SU-DHL-6 (cell line): ENCODE measurements at regions not wholly inside any gene's neighbourhood (a gene's known extent, or its start where the extent isn't known, plus 50 kb on each side); places are given as distances from the start of the nearest gene placed in this dataset.

Source experiments
- H2AFZ ChIP-seq: fragments of 200-600 bp; sonication (generic); 2 replicates; pipeline ENCODE4 v1.6.1; 2014; ENCODE audit warnings: low read depth, mild to moderate bottlenecking, moderate library complexity, mixed read lengths, antibody characterized with exemption, low read length; ENCODE audit not compliant: severe bottlenecking
- H3F3A ChIP-seq: fragments of 200-600 bp; shearing (Covaris generic); 2 replicates; pipeline ENCODE4 v1.6.0; 2016; ENCODE audit warnings: antibody characterized with exemption, mild to moderate bottlenecking; ENCODE audit not compliant: insufficient read depth
- H3K27ac ChIP-seq: fragments of 200-600 bp; sonication (generic); 2 replicates; pipeline ENCODE4 v1.5.1; 2016; ENCODE audit warnings: low read depth, mild to moderate bottlenecking, low read length, moderate library complexity, mixed read lengths
- H3K27me3 ChIP-seq: fragments of 200-600 bp; sonication (generic), shearing (Covaris generic); 2 replicates; pipeline ENCODE4 v1.6.0; 2014; ENCODE audit warnings: mild to moderate bottlenecking, low read length
- H3K36me3 ChIP-seq: fragments of 200-600 bp; sonication (generic); 2 replicates; pipeline ENCODE4 v1.6.1; 2014; ENCODE audit warnings: mild to moderate bottlenecking, low read length, mixed read lengths
- H3K4me2 ChIP-seq: fragments of 300-600, 200-600 bp; shearing (Covaris generic), sonication (generic); 2 replicates; pipeline ENCODE4 v1.6.0; 2014; ENCODE audit warnings: low read length, low read depth, mild to moderate bottlenecking; ENCODE audit not compliant: poor library complexity, severe bottlenecking
- H3K4me3 ChIP-seq: fragments of 200-600 bp; sonication (generic); 2 replicates; pipeline ENCODE4 v1.5.1; 2014; ENCODE audit warnings: antibody characterized with exemption, low read length, mild to moderate bottlenecking, mixed read lengths; ENCODE audit not compliant: insufficient read depth, poor library complexity, severe bottlenecking
- H3K79me2 ChIP-seq: fragments of 200-600 bp; sonication (generic); 2 replicates; pipeline ENCODE4 v1.6.1; 2014; ENCODE audit warnings: mild to moderate bottlenecking, low read length, moderate library complexity; ENCODE audit not compliant: insufficient read depth
- H3K9ac ChIP-seq: fragments of 200-600 bp; sonication (generic); 2 replicates; pipeline ENCODE4 v1.7.0; 2014; ENCODE audit warnings: mild to moderate bottlenecking, low read length
- H3K9me2 ChIP-seq: fragments of 200-600 bp; sonication (generic); replicated peaks from 2 replicates; pipeline ENCODE4 v1.6.1; 2014; ENCODE audit warnings: low read length; ENCODE audit not compliant: insufficient read depth
- H3K9me3 ChIP-seq: fragments of 200-600 bp; sonication (generic); 2 replicates; pipeline ENCODE4 v1.6.1; 2014; ENCODE audit warnings: low read length, mixed read lengths; ENCODE audit not compliant: insufficient read depth
- H4K20me1 ChIP-seq: fragments of 200-600 bp; sonication (generic); 2 replicates; pipeline ENCODE4 v1.6.1; 2014; ENCODE audit warnings: low read depth, mild to moderate bottlenecking, antibody characterized with exemption, low read length, moderate library complexity, mixed read lengths
- CTCF ChIP-seq: fragments of 200-600 bp; sonication (generic); IDR thresholded peaks from one replicate; pipeline ENCODE4 v1.5.1; 2017; ENCODE audit warnings: antibody characterized with exemption, mild to moderate bottlenecking, low read length, moderate library complexity; ENCODE audit not compliant: insufficient read depth, poor library complexity, severe bottlenecking
- EZH2phosphoT487 ChIP-seq: fragments of 200-600 bp; sonication (generic), shearing (Covaris generic); conservative IDR thresholded peaks from 2 replicates; pipeline ENCODE4 v1.6.1; 2018; ENCODE audit warnings: mild to moderate bottlenecking, antibody characterized with exemption, low read length, moderate library complexity, mixed read lengths

GRCh38 chr9:108043585-108043984 lies 554.0 kb upstream of the KLF4 start:
- no peaks in the 10 kb centered on the region for H3K9me2 ChIP-seq
- H2AFZ ChIP-seq = no peak overlapping the region
- H3K9me3 ChIP-seq = peaks cover 4% of the 10 kb centered on the region; the same call in 1 of the 2 replicates
- no peak overlapping the region for H3K9ac ChIP-seq
- H3K27ac ChIP-seq = no peak overlapping the region
- no peaks in the 10 kb centered on the region for H3K79me2 ChIP-seq
- no peak overlapping the region for H3K4me2 ChIP-seq
- no peaks in the 10 kb centered on the region for H4K20me1 ChIP-seq
- H3K4me3 ChIP-seq = no peak overlapping the region
- no peak for TF ChIP-seq CTCF
- no peak for TF ChIP-seq EZH2phosphoT487
- H3F3A ChIP-seq = no peaks in the 10 kb centered on the region
- H3K36me3 ChIP-seq = no peaks in the 10 kb centered on the region
- no peaks in the 10 kb centered on the region for H3K27me3 ChIP-seq

- no peaks in the 10 kb centered on the region for H3K9me2 ChIP-seq
- no peaks in the 10 kb centered on the region for H3K36me3 ChIP-seq
- TF ChIP-seq EZH2phosphoT487 (no peak), CTCF (no peak)
- H3K4me2 ChIP-seq = no peak overlapping the region
- no peaks in the 10 kb centered on the region for H3K79me2 ChIP-seq
- H3K27me3 ChIP-seq = no peaks in the 10 kb centered on the region
- no peak overlapping the region for H3K4me3 ChIP-seq
- H3K27ac ChIP-seq = no peak overlapping the region
- peaks cover 4% of the 10 kb centered on the region; the same call in 1 of the 2 replicates for H3K9me3 ChIP-seq
- H4K20me1 ChIP-seq = no peaks in the 10 kb centered on the region
- H3K9ac ChIP-seq = no peak overlapping the region
- no peak overlapping the region for H2AFZ ChIP-seq
- H3F3A ChIP-seq = no peaks in the 10 kb centered on the region
These were observed 552.0 kb upstream of the KLF4 start for GRCh38 chr9:108041551-108041950.

GRCh38 chr9:108040783-108041182 lies 551.2 kb upstream of the KLF4 start:
- TF ChIP-seq CTCF (no peak), EZH2phosphoT487 (no peak)
- peaks cover 4% of the 10 kb centered on the region; the same call in 1 of the 2 replicates for H3K9me3 ChIP-seq
- no peak overlapping the region for H3K9ac ChIP-seq
- H3F3A ChIP-seq = no peaks in the 10 kb centered on the region
- no peak overlapping the region for H3K27ac ChIP-seq
- no peak overlapping the region for H3K4me2 ChIP-seq
- H3K4me3 ChIP-seq = no peak overlapping the region
- no peaks in the 10 kb centered on the region for H3K36me3 ChIP-seq
- H2AFZ ChIP-seq = no peak overlapping the region
- H3K9me2 ChIP-seq = no peaks in the 10 kb centered on the region
- H3K27me3 ChIP-seq = no peaks in the 10 kb centered on the region
- H4K20me1 ChIP-seq = no peaks in the 10 kb centered on the region
- H3K79me2 ChIP-seq = no peaks in the 10 kb centered on the region

- Histone ChIP-seq H3K79me2 (no peaks in the 10 kb centered on the region), H4K20me1 (no peaks in the 10 kb centered on the region), H3F3A (no peaks in the 10 kb centered on the region), H3K9me3 (peaks cover 4% of the 10 kb centered on the region; the same call in 1 of the 2 replicates), H3K4me2 (no peak overlapping the region), H2AFZ (no peak overlapping the region), H3K27ac (no peak overlapping the region), H3K4me3 (no peak overlapping the region), H3K9me2 (no peaks in the 10 kb centered on the region), H3K9ac (no peak overlapping the region), H3K27me3 (no peaks in the 10 kb centered on the region), H3K36me3 (no peaks in the 10 kb centered on the region)
- TF ChIP-seq EZH2phosphoT487 (no peak), CTCF (no peak)
These were observed 549.9 kb upstream of the KLF4 start for GRCh38 chr9:108039493-108039892.
